Uterus (tissue), 3 donors: ENCODE measurements at regions not wholly inside any gene's neighbourhood (a gene's known extent, or its start where the extent isn't known, plus 50 kb on each side); places are given as distances from the start of the nearest gene placed in this dataset.

Experiments used
- DNase-seq, 2 donors: peaks; one replicate each; pipeline ENCODE4 v3.0.0-alpha.2; 2019 to 2020
- H3K27ac ChIP-seq, 2 donors: fragments of 200-600 bp; sonication (generic); 1 replicate in 1 of 2; 2 replicates in 1 of 2; pipeline ENCODE4 v1.5.1; 2016 to 2018
- H3K27me3 ChIP-seq, 2 donors: fragments of 200-600 bp; sonication (generic); one replicate each; pipeline ENCODE4 v1.5.1; 2018 to 2019; ENCODE audit warnings: control low read depth in 1 of 2
- H3K36me3 ChIP-seq, 2 donors: fragments of 200-600 bp; sonication (generic); one replicate each; pipeline ENCODE4 v1.5.1; 2019; ENCODE audit warnings: control low read depth in 1 of 2
- H3K4me1 ChIP-seq, 2 donors: fragments of 200-600 bp; sonication (generic); one replicate each; pipeline ENCODE4 v1.5.1; 2018 to 2019; ENCODE audit warnings: control low read depth in 1 of 2
- H3K4me3 ChIP-seq, 2 donors: fragments of 200-600 bp; sonication (generic); 1 replicate in 1 of 2; 2 replicates in 1 of 2; pipeline ENCODE4 v1.5.1; 2018 to 2019; ENCODE audit warnings: mild to moderate bottlenecking in 1 of 2
- H3K9me3 ChIP-seq, 2 donors: fragments of 200-600 bp; sonication (generic); one replicate each; pipeline ENCODE4 v1.5.1; 2019; ENCODE audit warnings: control low read depth in 1 of 2
- POLR2A ChIP-seq, 2 donors: fragments of 450-650 bp; IDR thresholded peaks; one replicate each; pipeline ENCODE4 v1.6.1; 2016; ENCODE audit warnings: antibody characterized with exemption in 2 of 2, mild to moderate bottlenecking in 1 of 2, moderate library complexity in 1 of 2
- intact Hi-C: fragments of 100-400 bp; cut with DNase I; formaldehyde crosslinking; loops from one replicate; pipeline ENCODE4 v1.15.1; 2023; ENCODE audit warnings: low total_unique reads
- TF ChIP-seq, protein P1 (sequence below), 4 experiments: fragments of 200-600 bp in 2 of 4; fragments of 450-650 bp in 2 of 4; sonication (generic) in 2 of 4; IDR thresholded peaks; one replicate each; pipeline ENCODE4 v1.5.1; 2016 to 2019; ENCODE audit warnings: antibody characterized with exemption in 4 of 4, mild to moderate bottlenecking in 2 of 4, moderate library complexity in 1 of 4
- donor health status: DM: yes; HTN: yes; CAD: no.

DNA sequence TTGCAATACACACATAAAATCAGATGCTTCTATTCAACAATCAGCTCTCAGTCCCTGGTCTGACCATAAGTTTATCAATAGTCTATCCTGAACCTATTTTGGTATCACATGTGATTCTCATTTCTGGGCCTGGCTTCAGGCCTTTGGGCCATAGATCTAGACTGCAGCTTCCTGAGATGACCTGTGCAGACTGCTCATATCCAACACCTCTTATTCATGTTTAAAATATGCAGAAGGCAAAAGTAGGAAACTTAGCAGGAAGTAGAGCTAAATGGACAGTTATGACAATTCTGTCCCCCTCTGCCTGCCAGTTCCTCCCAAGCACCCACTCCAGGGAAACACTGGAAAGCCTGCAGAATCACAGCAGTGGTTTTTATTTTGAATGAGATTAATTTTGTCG, 53.3 kb downstream of the C7orf25 start:
- no peak for DNase-seq
- intact Hi-C loops = no loop called here
- Histone ChIP-seq H3K9me3 (no peaks in the 10 kb centered on the region), H3K27me3 (no peaks in the 10 kb centered on the region), H3K27ac (no peak overlapping the region), H3K4me1 (no peaks in the 10 kb centered on the region), H3K36me3 (no peaks in the 10 kb centered on the region), H3K4me3 (no peak overlapping the region)
- TF ChIP-seq, protein P1, sequence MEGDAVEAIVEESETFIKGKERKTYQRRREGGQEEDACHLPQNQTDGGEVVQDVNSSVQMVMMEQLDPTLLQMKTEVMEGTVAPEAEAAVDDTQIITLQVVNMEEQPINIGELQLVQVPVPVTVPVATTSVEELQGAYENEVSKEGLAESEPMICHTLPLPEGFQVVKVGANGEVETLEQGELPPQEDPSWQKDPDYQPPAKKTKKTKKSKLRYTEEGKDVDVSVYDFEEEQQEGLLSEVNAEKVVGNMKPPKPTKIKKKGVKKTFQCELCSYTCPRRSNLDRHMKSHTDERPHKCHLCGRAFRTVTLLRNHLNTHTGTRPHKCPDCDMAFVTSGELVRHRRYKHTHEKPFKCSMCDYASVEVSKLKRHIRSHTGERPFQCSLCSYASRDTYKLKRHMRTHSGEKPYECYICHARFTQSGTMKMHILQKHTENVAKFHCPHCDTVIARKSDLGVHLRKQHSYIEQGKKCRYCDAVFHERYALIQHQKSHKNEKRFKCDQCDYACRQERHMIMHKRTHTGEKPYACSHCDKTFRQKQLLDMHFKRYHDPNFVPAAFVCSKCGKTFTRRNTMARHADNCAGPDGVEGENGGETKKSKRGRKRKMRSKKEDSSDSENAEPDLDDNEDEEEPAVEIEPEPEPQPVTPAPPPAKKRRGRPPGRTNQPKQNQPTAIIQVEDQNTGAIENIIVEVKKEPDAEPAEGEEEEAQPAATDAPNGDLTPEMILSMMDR (IDR thresholded peaks at IDR 0.05) = no peak
- no peak for TF ChIP-seq POLR2A (IDR thresholded peaks at IDR 0.05)

DNA sequence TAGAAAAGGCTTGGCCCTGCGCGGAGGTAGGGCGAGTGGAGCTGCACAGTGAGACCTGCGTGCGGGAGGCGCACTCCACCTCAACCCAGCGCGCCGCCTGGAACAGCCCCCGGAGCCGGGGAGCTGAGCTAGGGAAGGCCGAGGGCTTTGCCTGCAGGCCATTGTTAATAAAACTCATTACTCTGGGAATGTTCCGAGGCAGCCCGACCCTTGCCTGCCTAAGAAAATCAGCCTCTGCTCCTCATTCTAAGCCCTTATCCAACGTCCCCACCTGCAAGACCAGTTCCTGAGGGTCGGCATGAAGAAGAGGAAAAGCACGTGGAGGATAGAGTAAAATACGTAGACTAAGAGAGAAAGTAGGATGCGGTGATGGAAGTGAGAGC, 55.3 kb downstream of the C7orf25 start:
- Histone ChIP-seq H3K36me3 (no peaks in the 10 kb centered on the region), H3K27me3 (no peaks in the 10 kb centered on the region), H3K4me1 (no peaks in the 10 kb centered on the region), H3K27ac (peak overlapping the region in 1 of 2 donors; percentile 55), H3K9me3 (no peaks in the 10 kb centered on the region), H3K4me3 (peak overlapping the region; percentile 27 to 38)
- TF ChIP-seq, protein P1 (IDR thresholded peaks at IDR 0.05) = no peak
- no peak for TF ChIP-seq POLR2A (IDR thresholded peaks at IDR 0.05)
- intact Hi-C loops = no loop called here
- no peak for DNase-seq

DNA sequence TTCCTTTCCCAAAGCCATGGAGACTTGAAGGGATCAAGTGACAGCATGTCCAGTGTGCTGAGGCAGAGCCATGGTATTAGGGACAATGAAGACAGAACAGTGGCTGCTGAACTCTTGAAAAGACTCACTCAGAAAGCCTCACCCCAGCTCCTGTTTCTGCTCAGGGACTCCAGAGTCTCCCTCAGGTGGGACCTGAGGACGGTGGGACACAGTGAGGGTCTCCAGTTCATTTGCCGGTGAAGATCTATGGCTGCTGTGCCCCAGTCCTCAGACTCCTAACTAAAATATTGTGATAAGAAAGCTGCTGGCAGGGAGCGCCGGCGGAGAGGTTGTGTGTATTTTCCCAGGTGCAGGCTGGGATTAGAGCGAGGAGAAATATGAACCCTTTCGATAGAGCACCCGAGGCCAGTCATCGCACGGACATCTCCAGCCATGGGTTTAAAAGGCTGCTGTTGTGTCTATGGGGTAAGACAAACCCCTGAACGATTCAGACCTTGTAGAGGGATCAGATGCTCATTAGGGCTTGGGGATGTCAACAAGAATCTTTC, 57.2 kb downstream of the C7orf25 start:
- Histone ChIP-seq H3K36me3 (no peaks in the 10 kb centered on the region), H3K4me3 (no peak overlapping the region), H3K4me1 (no peaks in the 10 kb centered on the region), H3K27me3 (no peaks in the 10 kb centered on the region), H3K27ac (no peak overlapping the region), H3K9me3 (no peaks in the 10 kb centered on the region)
- intact Hi-C loops = no loop called here
- no peak for DNase-seq
- TF ChIP-seq, protein P1 (IDR thresholded peaks at IDR 0.05) = no peak
- no peak for TF ChIP-seq POLR2A (IDR thresholded peaks at IDR 0.05)

DNA sequence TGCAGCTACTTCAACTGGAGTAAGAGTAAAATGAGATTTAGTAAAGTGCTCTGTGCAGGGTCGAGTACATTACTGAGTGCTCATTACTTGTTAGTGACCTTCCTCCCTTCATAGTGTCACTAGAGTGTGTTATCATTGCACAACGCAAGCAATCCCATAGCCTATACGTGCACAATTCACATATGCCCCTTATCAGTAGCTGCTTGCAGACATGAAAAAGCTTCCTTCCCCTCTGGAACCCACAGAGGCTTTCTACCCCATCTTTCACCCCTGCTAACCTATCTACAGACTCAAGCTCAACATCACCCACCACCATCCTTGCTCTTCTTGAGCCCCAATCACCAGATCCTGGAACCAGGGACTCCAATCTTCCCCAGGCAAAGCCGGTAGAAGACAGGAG, 59.3 kb downstream of the C7orf25 start:
- intact Hi-C loops = no loop called here
- Histone ChIP-seq H3K27me3 (no peaks in the 10 kb centered on the region), H3K9me3 (no peaks in the 10 kb centered on the region), H3K4me1 (no peaks in the 10 kb centered on the region), H3K4me3 (no peak overlapping the region), H3K27ac (no peak overlapping the region), H3K36me3 (no peaks in the 10 kb centered on the region)
- TF ChIP-seq, protein P1 (IDR thresholded peaks at IDR 0.05) = no peak
- no peak for TF ChIP-seq POLR2A (IDR thresholded peaks at IDR 0.05)
- no peak for DNase-seq

DNA sequence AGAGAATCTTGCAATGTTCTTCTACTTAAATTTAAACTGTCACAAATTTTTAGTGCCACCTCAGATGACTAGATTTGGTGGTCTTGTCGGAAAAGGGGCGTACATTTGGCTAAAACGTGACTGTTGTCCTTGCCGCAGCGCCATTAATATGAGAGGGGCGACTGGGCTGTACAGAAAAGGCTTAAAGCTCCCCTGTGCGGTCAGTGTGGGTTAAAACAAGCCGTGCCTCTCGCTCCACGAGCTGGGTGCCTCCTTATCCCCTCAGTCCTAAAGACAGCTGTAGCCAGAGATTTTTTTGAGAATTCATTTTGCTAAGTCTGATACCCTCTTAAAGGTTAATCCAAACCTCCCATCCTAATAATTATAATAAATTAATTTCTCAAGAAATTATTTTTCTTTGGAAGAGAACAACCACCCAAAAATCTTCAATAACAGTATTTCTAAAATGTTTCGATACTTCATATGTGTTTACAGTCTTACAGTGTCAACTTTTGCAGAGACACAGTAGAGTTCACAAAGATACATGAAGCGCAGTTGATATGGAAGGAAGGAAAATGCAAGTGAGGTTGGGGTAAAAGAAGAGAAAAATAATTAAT, 68.6 kb downstream of the C7orf25 start:
- Histone ChIP-seq H3K36me3 (no peaks in the 10 kb centered on the region), H3K27me3 (no peaks in the 10 kb centered on the region), H3K4me1 (no peaks in the 10 kb centered on the region), H3K4me3 (peak overlapping the region in 1 of 2 donors; percentile 15), H3K9me3 (no peaks in the 10 kb centered on the region), H3K27ac (no peak overlapping the region)
- TF ChIP-seq POLR2A (IDR thresholded peaks at IDR 0.05) = no peak
- TF ChIP-seq, protein P1 (IDR thresholded peaks at IDR 0.05) = peak; percentile 58 to 68 (median 60)
- intact Hi-C loops = no loop called here
- DNase-seq = peak; percentile 45 to 59
